Astrocyte (in vitro differentiated cells and primary cell): ENCODE measurements at regions not wholly inside any gene's neighbourhood (a gene's known extent, or its start where the extent isn't known, plus 50 kb on each side); places are given as distances from the start of the nearest gene placed in this dataset.
"Not testable (repeated sequence)": the region's sequence is repeated elsewhere in the genome, so short reads cannot be mapped to it uniquely, and the experiment has no call there.

Experiments used
- CTCF ChIP-seq: IDR thresholded peaks from 2 replicates; pipeline ENCODE4 v1.5.1; 2011; ENCODE audit warnings: low read depth, mild to moderate bottlenecking, inconsistent platforms, low read length, moderate library complexity; ENCODE audit not compliant: insufficient read depth
- EZH2 ChIP-seq: IDR thresholded peaks from 2 replicates; pipeline ENCODE4 v1.6.1; 2012; ENCODE audit warnings: mild to moderate bottlenecking, low read length, inconsistent platforms; ENCODE audit not compliant: insufficient read depth

DNA sequence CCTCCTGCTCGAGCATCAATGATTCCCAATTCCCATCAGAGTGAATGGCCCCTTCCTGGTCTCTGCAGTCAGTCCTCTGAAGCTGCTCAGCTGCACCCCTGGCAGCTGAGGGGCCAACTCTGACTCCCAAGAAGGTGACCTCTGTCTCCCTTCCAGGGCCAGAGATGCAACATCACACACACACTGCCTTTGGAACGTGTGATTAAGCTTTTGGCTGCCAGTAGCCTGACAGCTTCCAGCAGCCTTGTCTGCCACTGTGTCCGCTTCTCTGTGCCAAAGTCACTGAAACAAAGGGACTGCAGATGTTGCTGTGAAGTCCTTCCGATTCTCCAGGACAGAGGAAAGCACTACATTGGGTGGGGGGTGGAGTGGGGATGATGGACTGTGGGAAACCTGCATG lies 254.1 kb downstream of the CEP170 start:
- not testable (repeated sequence) for TF ChIP-seq EZH2, CTCF
